ENCODE measurements at regions not wholly inside any gene's neighbourhood (a gene's known extent, or its start where the extent isn't known, plus 50 kb on each side); places are given as distances from the start of the nearest gene placed in this dataset.

- no peak for TF ChIP-seq CTCF (conservative IDR thresholded peaks at IDR 0.05; ENCODE audit: control insufficient read depth, insufficient read depth, low read depth, low read length)
- no peak for DNase-seq (ENCODE audit: low read depth)
- no peak overlapping the region for H3K4me3 ChIP-seq (ENCODE audit: control insufficient read depth, low read depth, low read length)
Measured at GRCh38 chr16:14373896-14374295, 256.2 kb downstream of the PARN start.

GRCh38 chr16:14373406-14373805, 256.7 kb downstream of the PARN start:
- DNase-seq (ENCODE audit: low read depth): no peak
- no peak for TF ChIP-seq CTCF (conservative IDR thresholded peaks at IDR 0.05; ENCODE audit: control insufficient read depth, insufficient read depth, low read depth, low read length)
- no peak overlapping the region for H3K4me3 ChIP-seq (ENCODE audit: control insufficient read depth, low read depth, low read length)

GRCh38 chr16:14372471-14372870, 257.6 kb downstream of the PARN start:
- TF ChIP-seq CTCF (conservative IDR thresholded peaks at IDR 0.05; ENCODE audit: control insufficient read depth, insufficient read depth, low read depth, low read length): no peak
- H3K4me3 ChIP-seq (ENCODE audit: control insufficient read depth, low read depth, low read length): no peak overlapping the region
- DNase-seq (ENCODE audit: low read depth): no peak

GRCh38 chr16:14371778-14372431, 258.2 kb downstream of the PARN start:
- no peak for TF ChIP-seq CTCF (conservative IDR thresholded peaks at IDR 0.05; ENCODE audit: control insufficient read depth, insufficient read depth, low read depth, low read length)
- no peak for DNase-seq (ENCODE audit: low read depth)
- H3K4me3 ChIP-seq (ENCODE audit: control insufficient read depth, low read depth, low read length): no peak overlapping the region

GRCh38 chr16:14370736-14371234, 259.3 kb downstream of the PARN start:
- TF ChIP-seq CTCF (conservative IDR thresholded peaks at IDR 0.05; ENCODE audit: control insufficient read depth, insufficient read depth, low read depth, low read length): no peak

GRCh38 chr16:14369734-14370598, 260.1 kb downstream of the PARN start:
- no peak for TF ChIP-seq CTCF (conservative IDR thresholded peaks at IDR 0.05; ENCODE audit: control insufficient read depth, insufficient read depth, low read depth, low read length)

More at GRCh38 chr16:14370736-14371234, 259.3 kb downstream of the PARN start:
- DNase-seq (ENCODE audit: low read depth): no peak
- no peak overlapping the region for H3K4me3 ChIP-seq (ENCODE audit: control insufficient read depth, low read depth, low read length)

More at GRCh38 chr16:14369734-14370598, 260.1 kb downstream of the PARN start:
- DNase-seq (ENCODE audit: low read depth): peak; percentile 60
- H3K4me3 ChIP-seq (ENCODE audit: control insufficient read depth, low read depth, low read length): no peak overlapping the region
